ENCODE measurements at regions not wholly inside any gene's neighbourhood (a gene's known extent, or its start where the extent isn't known, plus 50 kb on each side); places are given as distances from the start of the nearest gene placed in this dataset.

DNA sequence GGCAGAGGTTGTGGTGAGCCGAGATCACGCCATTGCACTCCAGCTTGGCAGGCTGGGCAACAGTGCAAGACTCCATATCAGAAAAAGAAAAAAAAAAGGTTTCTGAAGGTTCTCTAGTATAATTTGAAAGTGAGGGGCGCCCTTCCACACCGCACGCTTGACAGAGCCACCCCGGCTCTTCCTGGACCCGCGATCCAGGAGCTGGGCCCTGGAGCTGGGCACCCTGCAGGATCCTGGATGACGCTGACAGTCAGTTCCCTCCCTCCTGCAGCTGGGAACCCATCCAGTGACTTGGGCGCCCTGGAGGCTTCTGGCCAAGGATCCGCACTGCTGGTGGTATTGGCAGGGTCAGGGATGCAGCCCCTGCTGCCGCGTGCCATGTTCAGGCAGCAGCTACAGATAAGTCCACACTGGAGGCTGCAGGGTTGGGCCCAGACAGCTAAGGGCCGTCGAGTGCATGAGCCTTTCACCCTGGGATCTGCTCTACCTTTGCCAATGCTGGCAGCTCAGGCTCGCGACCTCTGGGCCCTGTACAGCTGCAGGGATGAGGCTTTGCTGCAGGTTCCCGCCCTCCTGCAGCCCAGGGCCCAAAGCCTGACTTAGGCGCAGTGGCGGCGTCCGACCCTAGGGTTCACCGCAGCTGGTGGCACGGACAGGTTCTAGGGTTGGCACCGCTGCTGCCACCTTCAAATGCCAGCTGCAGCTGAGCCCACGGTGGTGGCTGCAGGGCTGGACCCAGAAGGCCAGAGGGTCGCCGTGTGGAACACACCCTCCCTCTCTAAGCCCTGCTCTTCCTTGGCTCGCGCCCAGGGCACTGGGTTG is 110.2 kb downstream of the OR13A1 start:
- ChIA-PET CTCF (interaction anchor here (1.3 kb wide), 1 partner anchor 45 kb away, joined by 4 read pairs; no protein-coding TSS in a partner anchor), POLR2A (no interaction called here)
- TF ChIP-seq, protein P1, sequence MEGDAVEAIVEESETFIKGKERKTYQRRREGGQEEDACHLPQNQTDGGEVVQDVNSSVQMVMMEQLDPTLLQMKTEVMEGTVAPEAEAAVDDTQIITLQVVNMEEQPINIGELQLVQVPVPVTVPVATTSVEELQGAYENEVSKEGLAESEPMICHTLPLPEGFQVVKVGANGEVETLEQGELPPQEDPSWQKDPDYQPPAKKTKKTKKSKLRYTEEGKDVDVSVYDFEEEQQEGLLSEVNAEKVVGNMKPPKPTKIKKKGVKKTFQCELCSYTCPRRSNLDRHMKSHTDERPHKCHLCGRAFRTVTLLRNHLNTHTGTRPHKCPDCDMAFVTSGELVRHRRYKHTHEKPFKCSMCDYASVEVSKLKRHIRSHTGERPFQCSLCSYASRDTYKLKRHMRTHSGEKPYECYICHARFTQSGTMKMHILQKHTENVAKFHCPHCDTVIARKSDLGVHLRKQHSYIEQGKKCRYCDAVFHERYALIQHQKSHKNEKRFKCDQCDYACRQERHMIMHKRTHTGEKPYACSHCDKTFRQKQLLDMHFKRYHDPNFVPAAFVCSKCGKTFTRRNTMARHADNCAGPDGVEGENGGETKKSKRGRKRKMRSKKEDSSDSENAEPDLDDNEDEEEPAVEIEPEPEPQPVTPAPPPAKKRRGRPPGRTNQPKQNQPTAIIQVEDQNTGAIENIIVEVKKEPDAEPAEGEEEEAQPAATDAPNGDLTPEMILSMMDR (IDR thresholded peaks at IDR 0.05; ENCODE audit: control extremely low read depth, extremely low read depth, low read depth, missing control alignments): no peak
- DNase-seq (ENCODE audit: extremely low spot score): no peak

DNA sequence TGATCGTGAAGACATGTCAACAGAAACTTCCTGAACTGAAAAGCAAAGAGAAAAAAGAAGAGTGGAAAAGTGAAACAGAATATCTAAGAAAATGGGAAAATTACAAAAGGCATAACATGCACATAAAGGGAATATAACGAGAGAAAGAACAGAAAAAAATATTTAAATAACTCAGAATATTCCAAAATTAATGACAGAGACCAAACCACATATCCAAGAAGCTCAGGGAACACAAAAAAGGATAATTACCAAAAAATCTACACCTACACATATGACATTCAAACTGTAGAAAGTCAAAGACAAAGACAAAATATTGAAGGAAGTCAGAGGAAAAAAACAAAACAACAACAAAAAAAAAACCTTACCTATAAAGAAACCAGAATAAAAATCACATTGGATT is 105.5 kb downstream of the OR13A1 start:
- ChIA-PET CTCF (interaction anchor here (1.0 kb wide), 1 partner anchor 8 kb away, joined by 3 read pairs; no protein-coding TSS in a partner anchor), POLR2A (no interaction called here)
- no peak for DNase-seq (ENCODE audit: extremely low spot score)
- TF ChIP-seq, protein P1 (IDR thresholded peaks at IDR 0.05; ENCODE audit: control extremely low read depth, extremely low read depth, low read depth, missing control alignments): no peak

DNA sequence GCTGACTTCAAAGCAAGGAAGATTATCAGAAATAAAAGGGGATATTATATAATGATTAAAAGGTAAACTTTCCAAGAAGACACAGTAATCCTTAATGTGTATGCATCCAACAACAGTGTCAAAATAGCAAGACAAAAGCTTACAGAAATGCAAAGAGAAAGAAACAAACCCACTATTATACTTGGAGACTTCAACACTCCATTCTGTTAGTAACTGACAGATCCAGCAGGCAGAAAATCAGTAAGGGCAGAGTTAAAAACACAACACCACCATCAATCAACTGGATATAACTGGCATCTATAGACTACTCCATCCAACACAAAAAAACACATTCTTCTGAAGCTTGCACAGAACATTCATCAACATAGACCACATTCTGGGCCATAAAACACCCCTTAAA is 103.8 kb downstream of the OR13A1 start:
- POLR2A ChIA-PET: no interaction called here
- TF ChIP-seq, protein P1 (IDR thresholded peaks at IDR 0.05; ENCODE audit: control extremely low read depth, extremely low read depth, low read depth, missing control alignments): no peak
- DNase-seq (ENCODE audit: extremely low spot score): no peak
- CTCF ChIA-PET: no interaction called here

DNA sequence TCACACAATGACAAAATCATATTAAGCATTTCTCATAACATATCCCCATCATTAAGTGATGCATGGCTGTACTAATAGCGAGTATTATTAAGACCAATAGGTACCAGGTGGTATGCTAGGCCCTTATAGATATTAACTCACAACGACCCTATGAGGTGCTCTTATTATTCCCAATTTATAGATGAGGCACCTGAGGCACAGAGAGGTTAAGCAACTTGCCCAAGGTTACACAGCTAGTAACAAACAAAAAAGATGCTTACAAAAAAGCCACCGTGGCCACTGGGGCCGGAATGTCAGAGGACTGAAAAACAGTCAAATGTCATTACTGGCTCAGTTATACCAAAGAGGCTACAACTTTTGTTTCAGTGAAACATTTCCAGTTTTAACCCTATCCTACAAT is 96.0 kb downstream of the OR13A1 start:
- POLR2A ChIA-PET: no interaction called here
- CTCF ChIA-PET: no interaction called here
- TF ChIP-seq, protein P1 (IDR thresholded peaks at IDR 0.05; ENCODE audit: control extremely low read depth, extremely low read depth, low read depth, missing control alignments): no peak
- DNase-seq (ENCODE audit: extremely low spot score): no peak

DNA sequence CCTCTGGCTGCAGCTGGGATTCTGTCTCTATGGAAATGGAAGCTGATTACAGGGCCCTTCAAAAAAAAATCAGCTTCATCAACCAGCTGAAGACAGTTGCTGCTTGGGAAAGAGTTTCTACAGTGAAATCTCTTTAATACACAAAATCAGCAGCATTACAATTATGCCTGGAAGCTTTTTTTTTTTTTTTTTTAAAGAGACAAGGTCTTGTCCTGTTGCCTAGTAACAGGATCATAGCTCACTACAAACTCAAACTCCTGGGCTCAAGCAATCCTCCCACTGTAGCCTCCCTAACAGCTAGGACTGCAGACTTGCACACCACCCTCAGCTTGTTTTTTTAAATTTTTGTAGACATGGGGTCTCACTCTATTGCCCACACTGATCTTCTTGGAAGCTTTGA is 94.5 kb downstream of the OR13A1 start:
- no peak for DNase-seq (ENCODE audit: extremely low spot score)
- CTCF ChIA-PET: interaction anchor here (1.1 to 3.2 kb wide), 3 partner anchors 14 to 53 kb away, joined by 3 to 26 read pairs (median 3); no protein-coding TSS in a partner anchor
- POLR2A ChIA-PET: no interaction called here
- TF ChIP-seq, protein P1 (IDR thresholded peaks at IDR 0.05; ENCODE audit: control extremely low read depth, extremely low read depth, low read depth, missing control alignments): no peak

DNA sequence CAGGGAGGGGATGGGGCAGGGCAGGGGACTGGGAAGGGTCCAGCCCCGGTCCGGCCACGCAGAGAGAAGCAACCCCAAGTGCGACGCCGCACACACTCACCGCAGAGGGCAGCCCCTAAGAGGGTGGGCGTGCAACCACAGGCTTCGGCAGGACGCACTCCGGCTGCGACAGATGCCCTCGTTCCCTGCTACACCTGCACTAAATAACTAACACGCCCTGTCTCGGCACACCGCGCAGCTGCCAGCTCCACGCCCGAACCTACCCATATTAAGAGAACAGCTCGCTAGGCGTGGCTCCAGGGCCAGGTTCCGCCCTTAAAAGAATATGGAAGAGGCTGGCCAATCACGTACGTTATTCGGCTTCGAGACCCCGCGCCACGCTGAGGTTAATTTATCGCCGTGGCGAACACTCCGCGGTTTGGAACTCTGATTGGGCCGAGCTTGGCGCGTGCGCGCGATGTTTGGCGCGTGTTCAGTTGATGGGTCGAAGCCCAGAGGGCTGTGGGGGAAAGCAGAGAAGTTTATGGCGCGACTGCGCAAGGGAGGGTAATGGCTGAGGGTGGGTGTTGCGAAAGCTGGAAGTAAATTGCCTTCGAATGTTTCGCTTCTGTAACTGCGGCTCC is 91.1 kb downstream of the OR13A1 start:
- POLR2A ChIA-PET: no interaction called here
- TF ChIP-seq, protein P1 (IDR thresholded peaks at IDR 0.05; ENCODE audit: control extremely low read depth, extremely low read depth, low read depth, missing control alignments): no peak
- DNase-seq (ENCODE audit: extremely low spot score): no peak
- CTCF ChIA-PET: interaction anchor here (1.9 kb wide), 1 partner anchor 11 kb away, joined by 5 read pairs; no protein-coding TSS in a partner anchor

Measured in GM10248 (cell line).